NB4 (cell line): ENCODE measurements at regions not wholly inside any gene's neighbourhood (a gene's known extent, or its start where the extent isn't known, plus 50 kb on each side); places are given as distances from the start of the nearest gene placed in this dataset.

Experiments
- CTCF ChIP-seq: IDR thresholded peaks from one replicate; pipeline ENCODE4 v1.5.1; 2012; ENCODE audit warnings: low read depth, low read length
- MAX ChIP-seq: IDR thresholded peaks from 2 replicates; pipeline ENCODE4 v1.6.1; 2011; ENCODE audit warnings: low read depth, low read length
- POLR2A ChIP-seq: IDR thresholded peaks from 2 replicates; pipeline ENCODE4 v1.6.1; 2011; ENCODE audit warnings: mild to moderate bottlenecking; ENCODE audit not compliant: insufficient read length; ENCODE audit errors: extremely low read depth

GRCh38 chr2:215787025-215787424, 226.3 kb downstream of the MREG start:
- TF ChIP-seq POLR2A (no peak), CTCF (no peak), MAX (no peak)
